ENCODE measurements at regions not wholly inside any gene's neighbourhood (a gene's known extent, or its start where the extent isn't known, plus 50 kb on each side); places are given as distances from the start of the nearest gene placed in this dataset.

DNA sequence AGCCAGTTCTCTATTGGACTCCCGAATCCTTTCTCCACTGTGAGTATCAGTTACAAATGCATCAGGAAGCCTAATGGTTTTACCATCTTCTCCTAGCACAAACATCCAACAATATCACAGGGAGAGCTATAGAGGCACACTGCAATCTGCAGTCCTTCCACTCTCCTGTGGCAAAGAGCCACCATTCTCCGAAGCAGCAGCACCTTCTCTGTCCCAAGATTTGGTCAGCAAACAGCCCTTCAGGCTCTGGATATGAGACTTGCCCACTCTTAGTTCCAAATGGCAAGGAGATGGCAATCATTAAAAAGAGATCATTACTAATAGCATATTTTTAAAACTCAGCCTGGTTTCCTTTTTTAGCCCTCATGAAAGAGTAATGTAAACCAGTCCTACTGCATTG is 223.4 kb downstream of the HS3ST3A1 start:
- TF ChIP-seq, protein P1, sequence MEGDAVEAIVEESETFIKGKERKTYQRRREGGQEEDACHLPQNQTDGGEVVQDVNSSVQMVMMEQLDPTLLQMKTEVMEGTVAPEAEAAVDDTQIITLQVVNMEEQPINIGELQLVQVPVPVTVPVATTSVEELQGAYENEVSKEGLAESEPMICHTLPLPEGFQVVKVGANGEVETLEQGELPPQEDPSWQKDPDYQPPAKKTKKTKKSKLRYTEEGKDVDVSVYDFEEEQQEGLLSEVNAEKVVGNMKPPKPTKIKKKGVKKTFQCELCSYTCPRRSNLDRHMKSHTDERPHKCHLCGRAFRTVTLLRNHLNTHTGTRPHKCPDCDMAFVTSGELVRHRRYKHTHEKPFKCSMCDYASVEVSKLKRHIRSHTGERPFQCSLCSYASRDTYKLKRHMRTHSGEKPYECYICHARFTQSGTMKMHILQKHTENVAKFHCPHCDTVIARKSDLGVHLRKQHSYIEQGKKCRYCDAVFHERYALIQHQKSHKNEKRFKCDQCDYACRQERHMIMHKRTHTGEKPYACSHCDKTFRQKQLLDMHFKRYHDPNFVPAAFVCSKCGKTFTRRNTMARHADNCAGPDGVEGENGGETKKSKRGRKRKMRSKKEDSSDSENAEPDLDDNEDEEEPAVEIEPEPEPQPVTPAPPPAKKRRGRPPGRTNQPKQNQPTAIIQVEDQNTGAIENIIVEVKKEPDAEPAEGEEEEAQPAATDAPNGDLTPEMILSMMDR (IDR thresholded peaks at IDR 0.05), result no peak
- TF ChIP-seq POLR2A (IDR thresholded peaks at IDR 0.05), result no peak

Measured in prostate gland (tissue), 2 donors.